HG02678 (cell line): ENCODE measurements at regions not wholly inside any gene's neighbourhood (a gene's known extent, or its start where the extent isn't known, plus 50 kb on each side); places are given as distances from the start of the nearest gene placed in this dataset.

Experiments
- ATAC-seq: cut with Tn5 transposase; IDR thresholded peaks from one replicate; pipeline ENCODE4 v1.9.1; 2021; ENCODE audit warnings: mild to moderate bottlenecking, moderate library complexity; ENCODE audit not compliant: unreplicated experiment

DNA sequence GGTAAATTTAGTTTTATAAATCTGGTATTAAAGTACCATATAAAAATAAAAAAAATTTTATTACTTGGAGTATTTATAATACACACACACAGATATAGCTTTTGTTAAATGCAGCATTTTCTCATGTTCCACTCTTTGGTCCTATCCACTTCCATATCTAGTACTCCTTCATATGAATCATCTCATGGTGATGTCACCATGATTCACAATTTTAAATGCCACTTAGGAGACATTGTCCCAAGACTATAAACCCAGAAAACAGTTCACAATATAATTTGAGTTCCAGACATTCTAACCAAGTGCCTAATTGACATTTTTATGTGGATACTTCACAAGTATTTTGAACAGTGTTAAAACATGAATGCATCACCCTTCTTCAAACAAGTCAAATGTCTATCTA lies 1398.3 kb downstream of the DSC3 start:
- ATAC-seq, result no peak

DNA sequence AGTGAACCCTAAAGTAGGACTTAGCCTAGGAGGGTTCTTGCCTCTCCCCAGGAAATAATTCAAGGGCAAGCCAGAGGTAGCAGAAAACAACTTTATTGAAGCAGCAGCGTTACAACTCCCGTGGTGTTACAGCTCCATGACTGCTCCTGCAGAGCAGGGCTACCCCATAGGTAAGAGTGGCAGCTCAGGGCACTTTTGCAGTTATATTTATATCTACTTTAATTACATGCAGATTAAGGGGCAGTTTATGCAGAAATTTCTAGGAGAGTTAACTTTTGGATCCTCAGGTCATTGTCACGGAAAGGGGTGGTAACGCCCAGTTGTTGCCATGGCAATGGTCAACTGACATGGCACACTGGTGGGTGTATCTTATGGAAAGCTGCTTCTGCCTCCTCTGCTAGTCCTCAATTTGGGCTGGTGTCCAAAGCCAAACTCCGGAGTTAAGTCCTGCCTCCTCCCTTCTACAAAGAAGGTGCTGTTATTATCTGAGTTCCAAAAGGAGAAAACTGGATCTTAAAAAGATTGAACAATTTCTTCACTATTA lies 1413.0 kb downstream of the DSC3 start:
- no peak for ATAC-seq

DNA sequence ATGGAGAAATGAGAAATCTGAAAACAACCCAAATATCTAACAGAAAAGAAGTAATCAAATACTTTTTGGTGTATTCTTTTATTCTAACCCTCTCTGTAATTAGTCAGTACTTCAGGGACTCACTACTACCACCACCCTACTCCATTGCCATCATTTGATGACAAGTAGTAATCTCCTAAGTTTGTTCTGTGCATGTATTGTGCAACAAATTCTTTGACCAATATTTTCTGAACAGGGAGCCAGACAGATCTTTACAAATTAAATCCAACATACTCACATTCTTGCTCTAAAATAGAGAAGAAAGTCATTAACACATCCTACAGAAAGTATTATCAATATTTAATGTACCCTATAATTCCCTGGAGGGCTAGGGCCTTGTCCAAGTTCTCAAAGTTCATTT lies 1416.4 kb downstream of the DSC3 start:
- no peak for ATAC-seq

DNA sequence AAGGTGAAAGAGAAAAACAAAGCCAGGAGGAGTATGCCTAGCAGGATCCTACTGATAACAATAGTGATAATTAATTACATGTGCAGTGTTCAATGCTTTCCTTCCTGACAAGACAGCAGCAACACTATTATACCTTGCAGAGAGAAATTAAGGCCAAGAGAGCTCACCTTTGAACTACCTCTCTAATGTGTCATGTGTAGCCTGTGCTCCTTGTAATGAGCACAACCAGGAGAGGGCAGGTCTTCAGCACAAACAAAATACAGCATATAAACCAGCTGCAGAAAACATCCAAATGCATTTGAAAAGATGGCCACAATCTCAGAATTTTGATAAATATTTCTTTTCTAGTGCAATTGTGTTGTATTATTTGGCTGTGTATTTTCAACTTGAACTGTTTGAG lies 1425.7 kb downstream of the DSC3 start:
- no peak for ATAC-seq

DNA sequence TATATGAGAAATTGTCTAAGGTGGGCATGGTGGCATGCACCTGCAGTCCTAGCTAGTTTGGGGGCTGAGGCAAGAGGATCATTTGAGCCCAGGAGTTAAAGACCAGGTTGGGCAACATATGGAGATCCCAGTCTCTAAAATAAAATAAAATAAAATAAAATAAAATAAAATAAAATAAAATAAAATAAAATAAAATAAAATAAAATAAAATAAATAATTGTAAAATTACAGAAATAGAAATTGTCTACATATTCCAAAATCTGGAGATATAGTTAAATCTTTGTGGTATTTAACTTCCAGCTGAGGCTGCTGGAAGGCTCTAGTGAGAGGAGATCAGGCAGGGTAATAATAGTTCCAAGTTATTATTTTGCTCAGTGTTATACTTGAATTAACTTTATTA lies 1432.1 kb upstream of the CDH2 start:
- no peak for ATAC-seq

DNA sequence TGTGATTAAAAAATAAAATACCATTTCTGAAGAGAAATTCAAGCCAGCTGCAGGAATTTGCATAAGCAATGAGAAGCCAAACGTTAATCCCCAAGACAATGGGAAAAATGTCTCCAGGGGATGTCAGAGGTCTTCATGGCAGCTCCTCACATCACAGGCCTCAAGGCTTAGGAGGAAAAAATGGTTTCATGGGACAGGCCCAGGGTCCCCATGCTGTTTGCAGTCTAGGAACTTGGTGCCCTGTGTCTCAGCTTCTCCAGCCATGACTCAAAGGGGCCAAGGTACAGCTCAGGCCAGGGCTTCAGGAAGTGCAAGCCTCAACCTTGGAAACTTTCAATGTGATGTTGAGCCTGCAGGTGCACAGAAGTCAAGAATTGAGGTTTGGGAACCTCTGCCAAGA lies 1428.4 kb upstream of the CDH2 start:
- ATAC-seq, result no peak

DNA sequence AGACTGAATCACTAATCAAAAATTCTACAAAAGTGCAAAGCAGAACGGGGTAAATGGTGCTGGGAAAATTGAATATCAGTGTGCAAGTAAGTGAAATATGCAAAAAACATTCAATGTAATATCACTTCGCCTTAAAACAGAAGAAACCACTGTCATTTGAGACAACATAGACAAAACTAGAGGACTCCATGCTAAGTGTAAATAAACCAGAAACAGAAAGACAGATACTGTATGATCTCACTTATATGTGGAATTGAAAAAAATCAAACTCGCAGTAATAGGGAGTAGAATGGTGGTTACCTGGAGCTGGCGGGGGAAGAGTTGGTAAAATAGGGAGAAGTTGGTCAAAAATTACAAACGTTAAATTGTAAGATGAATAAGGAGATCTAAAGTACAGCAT lies 1420.0 kb upstream of the CDH2 start:
- no peak for ATAC-seq

DNA sequence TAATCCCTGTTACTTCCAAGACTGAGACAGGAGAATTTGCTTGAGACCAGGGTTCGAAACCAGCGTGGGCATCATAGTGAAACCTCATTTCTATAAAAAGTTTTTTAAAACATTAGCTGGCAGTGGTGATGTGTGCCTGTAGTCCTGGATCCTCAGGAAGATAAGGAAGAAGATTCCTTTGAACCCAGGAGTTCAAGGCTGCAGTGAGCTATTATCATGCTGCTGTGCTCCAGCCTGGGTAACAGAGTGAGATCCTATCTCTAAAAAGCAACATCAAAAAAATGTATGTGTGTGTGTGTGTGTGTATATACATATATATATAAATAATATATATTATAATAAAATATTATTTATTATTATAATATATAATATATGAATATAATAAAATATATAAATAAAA lies 1417.6 kb upstream of the CDH2 start:
- ATAC-seq, result no peak

DNA sequence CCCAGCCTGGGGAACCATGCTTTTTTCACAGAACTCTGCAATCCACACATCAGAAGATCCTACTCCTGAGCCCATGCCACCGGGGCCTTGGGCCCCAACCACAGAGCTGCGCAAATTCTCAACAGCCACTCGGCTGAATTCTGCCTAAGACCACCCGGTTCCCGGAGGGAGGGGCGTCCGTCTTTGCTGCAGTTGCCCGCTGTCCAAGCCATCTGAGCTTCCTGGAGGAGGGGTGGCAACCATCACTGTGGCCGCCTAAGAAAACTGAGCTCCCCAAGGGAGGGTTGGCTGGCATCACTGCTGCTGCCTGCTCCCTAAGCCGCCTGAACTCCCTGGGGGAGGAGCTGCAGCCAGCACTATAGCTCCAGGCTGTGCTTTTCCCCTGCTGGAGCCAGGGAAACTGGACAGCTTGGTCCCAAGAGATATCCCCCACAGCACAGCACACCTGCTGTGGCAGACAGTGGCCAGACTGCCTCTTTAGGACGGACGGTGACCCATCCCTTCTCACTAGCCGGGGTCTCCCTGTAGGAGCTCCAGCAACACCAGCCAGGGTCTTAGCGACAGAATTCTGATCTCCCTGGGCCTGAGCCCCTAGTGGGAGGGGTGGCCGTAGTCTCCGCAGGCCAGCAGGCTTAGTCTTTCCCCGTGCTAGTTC lies 1411.6 kb upstream of the CDH2 start:
- no peak for ATAC-seq

DNA sequence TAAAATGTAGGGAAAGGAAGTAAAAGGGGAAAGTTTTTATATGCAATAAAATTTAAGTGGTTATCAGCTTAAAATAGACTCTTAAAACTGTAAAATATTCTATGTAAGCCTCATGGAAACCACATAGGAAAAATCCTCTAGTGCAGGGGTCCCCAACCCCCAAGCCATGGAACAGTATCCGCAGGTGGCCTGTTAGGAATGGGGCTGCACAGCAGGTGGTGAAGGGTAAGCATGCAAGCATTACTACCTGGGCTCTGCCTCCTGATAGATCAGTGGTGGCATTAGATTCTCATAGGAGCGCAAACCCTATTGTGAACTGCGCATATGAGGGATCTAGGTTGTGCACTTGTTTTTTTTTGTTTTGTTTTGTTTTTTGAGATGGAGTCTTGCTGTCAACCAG lies 1409.3 kb upstream of the CDH2 start:
- no peak for ATAC-seq

DNA sequence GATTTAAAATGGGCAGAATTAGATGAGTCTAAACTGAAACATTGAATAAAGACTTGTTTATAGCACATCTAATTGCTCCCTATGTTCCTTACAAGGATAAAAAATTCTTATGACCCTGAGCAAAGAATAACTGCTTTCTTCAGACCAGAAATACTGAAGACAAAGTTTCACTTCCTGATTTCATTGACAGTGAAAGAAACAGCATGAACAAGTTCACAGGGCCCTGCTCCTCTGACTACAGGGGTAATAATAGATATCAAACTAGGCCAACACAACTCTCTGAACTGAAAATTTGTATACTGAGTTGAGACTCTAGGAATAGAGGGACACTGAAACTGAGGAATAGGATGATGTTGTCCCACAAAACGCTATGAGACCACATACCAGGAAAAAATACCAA lies 1383.3 kb upstream of the CDH2 start:
- peak; percentile 62 for ATAC-seq

DNA sequence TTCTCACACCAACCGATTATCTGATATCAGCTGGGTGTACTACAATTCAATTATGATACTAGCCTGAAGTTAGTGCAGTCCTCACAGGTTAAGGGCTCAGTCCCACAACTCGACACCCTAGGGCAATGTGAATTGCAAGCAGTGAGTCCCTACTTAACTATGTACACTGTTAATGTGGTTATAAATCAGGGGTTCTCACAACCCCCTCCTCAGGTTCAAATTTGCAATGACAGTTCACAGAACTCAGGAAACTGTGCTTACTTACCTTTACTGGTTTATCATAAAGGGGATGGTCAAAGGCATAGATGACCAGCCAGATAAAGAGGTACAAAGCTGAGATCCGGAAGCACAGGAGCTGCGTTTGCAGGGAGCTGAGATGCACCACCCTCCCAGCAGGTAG lies 1379.1 kb upstream of the CDH2 start:
- no peak for ATAC-seq

DNA sequence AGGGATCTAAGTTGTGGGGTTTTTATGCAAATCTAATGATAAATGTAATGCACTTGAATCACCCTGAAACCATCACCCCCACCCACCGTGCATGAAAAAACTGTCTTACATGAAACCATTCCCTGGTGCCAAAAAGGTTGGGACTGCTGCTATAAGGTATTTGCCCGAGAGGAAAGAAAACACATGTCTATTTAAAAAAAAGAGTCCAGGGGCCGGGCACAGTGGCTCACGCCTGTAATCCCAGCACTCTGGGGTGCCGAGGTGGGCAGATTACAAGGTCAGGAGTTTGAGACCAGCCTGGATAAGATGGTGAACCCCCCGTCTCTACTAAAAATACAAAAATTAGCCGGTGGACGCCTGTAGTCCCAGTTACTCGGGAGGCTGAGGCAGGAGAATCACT lies 1372.8 kb upstream of the CDH2 start:
- no peak for ATAC-seq

DNA sequence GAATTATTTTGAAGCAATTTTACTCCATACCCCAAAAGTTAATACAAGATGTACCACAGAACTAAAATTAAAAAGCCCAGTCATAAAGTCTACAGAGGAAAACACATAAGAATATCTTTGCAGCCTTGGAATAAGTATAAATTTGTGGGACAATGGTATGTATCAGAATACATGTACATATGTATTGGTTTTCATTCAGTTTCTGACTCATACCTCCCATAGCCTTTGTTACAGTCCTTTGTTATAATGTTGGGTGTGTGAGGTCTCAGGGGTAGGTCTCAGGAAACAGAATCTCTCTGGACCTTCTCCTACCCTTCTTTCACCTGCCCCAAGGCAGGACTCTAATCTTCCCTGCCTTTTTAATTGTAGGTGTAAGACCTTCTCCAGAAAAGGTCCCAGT lies 1370.7 kb upstream of the CDH2 start:
- ATAC-seq, result no peak

DNA sequence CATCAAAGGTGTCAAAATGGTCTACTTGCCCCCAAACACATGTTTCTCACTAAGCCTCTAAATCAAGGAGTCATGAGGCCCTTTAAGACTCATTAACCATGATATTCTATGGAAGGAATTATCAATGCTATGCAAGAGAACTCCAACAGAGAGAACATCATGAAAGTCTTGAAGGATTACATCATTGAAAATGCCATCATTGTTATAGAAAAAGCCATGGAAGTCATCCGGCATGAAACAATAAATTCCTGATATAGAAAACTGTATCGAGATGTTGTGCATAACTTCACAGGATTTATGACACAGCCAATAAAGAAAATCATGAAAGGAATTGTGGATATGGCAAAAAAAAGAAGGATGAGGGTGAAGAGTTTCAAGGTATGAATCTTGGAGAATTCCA lies 1363.6 kb upstream of the CDH2 start:
- no peak for ATAC-seq

DNA sequence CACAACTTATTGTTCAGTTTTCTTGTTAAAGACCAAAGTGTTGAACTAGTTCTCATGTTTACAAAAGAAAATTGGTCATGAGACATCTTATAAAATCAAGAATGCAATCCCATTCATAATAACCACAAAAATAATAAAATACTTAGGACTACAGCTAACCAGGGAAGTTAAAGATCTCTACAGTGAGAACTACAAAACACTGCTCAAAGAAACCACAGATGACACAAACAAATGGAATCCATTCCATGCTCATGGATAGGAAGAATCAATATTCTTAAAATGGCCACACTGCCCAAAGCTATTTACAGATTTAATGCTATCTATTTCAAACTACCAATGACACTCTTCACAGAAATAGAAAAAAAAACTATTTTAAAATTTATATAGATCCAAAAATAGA lies 1354.8 kb upstream of the CDH2 start:
- no peak for ATAC-seq

DNA sequence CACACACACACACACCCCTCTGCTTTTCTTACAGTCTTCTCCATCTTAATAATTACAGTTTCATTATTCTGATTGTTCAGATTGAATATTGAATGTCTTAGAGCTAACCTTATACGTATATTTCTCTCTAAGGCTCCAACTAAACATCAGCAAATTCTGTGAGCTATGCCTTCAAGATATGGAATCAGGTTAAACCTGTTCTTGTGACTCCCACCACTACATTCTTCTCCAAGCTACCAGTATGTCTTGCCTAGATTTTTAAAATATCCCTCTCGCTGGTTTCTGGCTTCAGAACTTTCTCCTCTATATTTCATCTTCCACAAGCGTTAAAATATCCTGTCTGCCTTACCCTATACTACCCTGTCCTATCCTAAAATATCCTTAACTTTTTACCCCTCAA lies 1346.4 kb upstream of the CDH2 start:
- no peak for ATAC-seq

DNA sequence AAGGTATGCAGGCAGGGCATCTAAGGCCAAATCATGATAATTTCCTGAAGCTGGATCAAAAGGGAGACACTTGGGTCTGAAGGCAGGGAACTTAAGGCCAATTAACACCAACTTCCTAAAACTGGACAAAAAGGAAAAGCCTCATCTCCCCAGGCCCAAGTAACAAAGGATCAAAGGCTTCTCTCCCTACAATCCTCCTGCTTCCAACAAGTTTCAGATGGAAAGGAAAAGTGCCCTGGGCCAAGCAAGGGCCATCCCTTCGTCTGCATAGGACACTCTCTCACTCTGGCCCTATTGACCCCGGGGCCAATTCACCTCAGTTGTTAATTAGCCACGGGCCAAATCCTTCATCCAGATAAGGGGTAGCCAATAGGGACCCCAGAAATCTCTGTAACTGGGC lies 1335.8 kb upstream of the CDH2 start:
- no peak for ATAC-seq

DNA sequence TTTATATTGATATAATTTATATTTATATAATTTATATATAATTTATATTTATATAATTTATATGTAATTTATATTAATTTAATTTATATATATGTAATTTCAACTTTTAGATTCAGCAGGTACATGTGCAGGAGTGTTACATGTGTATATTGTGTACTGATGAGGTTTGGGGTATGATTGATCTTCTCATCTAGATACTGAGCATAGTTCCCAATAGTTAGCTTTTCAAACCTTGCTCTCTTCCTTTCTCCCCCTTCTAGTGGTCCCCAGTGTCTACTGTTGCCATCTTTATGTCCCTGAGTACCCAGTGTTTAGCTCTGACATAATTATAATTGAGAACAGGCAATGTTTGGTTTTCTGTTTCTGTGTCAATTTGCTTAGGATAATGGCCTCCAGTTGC lies 1335.3 kb upstream of the CDH2 start:
- no peak for ATAC-seq

DNA sequence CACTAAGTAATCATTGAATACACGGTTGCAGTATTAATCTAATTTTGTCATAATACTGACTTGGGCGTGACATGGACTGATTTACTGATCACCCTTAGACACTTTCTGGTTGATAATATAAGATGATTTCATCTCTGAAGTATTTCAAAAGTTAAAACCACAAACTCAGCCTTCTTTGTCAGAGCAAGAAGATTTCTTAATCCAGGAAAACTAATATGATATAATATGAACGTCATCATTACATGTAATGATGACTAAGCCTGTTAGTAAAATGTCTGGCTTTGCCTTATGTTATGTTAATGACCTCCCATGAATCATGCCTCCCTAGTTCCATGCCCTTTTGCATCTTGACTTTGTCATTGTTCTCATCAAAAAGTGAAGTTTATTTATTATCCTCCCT lies 1325.0 kb upstream of the CDH2 start:
- no peak for ATAC-seq

DNA sequence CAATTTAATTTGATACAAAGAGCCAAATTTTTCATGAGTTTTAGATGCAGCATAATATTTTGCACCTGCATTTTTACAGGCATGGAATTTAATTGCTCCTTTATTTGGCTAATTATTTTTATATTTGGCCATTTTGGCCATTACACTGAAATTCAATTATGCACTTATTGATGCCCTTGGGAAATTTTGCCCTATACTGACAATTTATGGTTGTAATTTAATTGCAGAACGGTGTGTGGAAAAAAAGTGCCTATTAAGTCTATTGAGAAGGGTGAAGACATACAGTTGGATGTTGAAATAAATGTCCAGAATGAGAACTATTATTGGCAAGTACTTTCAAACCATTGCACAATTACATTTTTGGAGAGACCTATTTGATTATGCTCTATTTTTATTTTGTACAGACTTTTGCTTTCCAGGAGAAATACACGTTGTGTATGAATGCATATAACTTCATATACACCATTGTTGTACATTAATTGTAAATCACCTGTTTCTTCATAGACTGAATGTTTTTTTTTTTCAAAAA lies 1319.3 kb upstream of the CDH2 start:
- no peak for ATAC-seq

DNA sequence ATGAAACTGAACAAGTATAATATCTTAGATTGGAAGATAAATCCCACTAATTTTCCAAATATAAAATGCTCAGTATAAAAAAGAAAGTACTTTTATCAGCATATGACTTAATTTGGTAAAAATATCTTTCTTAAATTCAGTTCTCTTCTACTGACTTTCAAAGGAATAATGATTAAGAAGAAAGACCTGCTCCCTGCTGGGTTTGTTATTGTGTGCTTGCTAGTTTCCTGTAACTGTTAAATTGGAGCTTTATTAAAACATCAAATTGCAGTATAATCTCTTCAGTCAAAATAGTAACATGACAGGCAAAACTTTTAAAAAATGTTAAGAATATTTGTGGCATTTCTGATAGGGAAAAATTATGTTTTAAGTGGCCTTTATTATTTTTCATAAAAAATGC lies 1317.4 kb upstream of the CDH2 start:
- ATAC-seq, result no peak

DNA sequence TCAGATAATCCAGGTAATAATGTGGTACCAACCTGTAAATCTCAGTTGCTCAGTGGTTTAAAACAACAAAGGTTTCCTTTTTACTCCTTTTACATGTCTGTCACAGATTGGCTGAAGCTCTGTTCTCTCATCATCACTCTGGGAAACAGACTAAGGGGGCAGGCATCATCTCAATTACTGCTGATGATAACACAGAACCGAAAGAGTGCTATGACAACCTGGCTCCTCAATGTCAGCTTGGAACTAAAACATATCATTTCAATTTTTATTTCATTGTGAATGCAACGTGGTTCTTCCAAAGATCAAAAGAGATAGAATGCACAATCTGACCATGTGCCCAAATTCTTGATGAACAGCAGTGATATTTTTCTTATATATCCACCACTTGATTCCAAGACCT lies 1315.0 kb upstream of the CDH2 start:
- no peak for ATAC-seq
